ENCODE measurements at regions not wholly inside any gene's neighbourhood (a gene's known extent, or its start where the extent isn't known, plus 50 kb on each side); places are given as distances from the start of the nearest gene placed in this dataset.

DNA sequence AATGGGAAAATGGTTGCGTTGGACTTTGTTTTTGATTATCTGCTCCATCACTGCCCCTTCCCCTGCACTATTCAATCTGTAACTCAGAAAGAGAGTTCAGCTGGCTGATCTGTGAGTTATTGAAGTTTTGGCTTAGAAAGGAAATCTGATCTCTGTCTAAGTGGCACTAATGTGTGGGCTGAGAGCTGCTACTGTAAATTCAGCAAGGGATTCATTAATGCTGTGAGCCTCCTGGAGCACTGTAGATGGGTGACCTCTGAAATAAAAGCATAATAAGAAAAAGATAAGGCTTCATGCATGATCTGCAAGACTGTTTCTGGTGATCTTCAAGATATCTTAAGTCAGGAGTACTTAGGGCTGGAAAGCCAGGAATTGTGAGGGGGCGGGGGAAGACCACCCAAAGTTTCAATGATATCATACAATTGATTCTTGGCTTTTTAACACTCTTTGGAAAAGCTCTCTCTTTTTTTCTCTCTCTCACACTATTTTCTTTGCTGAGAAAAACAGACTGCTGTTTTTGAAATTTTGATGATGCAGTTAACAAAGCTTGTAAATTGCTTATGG is 101.1 kb downstream of the C12orf75 start:
- Histone ChIP-seq H3K27ac (ENCODE audit: insufficient read depth in 1 of 2, low read depth in 1 of 2, low read length in 2 of 2, poor library complexity in 1 of 2, severe bottlenecking in 2 of 2) (no peak overlapping the region), H3K36me3 (ENCODE audit: control insufficient read depth in 4 of 4, insufficient read depth in 4 of 4, low read length in 3 of 4) (no peaks in the 10 kb centered on the region), H3K4me3 (ENCODE audit: control insufficient read depth in 1 of 7, extremely low read depth in 1 of 7, insufficient read depth in 4 of 7, low read depth in 2 of 7, low read length in 6 of 7) (no peak overlapping the region), H3K9me3 (ENCODE audit: control extremely low read depth in 1 of 5, control insufficient read depth in 4 of 5, insufficient read depth in 2 of 5, low read depth in 1 of 5, low read length in 4 of 5) (no peaks in the 10 kb centered on the region), H3K27me3 (replicated peaks in 2 of 5; ENCODE audit: control insufficient read depth in 4 of 5, insufficient read depth in 5 of 5, low read length in 4 of 5) (peaks cover 0 to 9% (median 5%) of the 10 kb centered on the region in 5 experiments), H3K4me1 (ENCODE audit: control extremely low read depth in 1 of 4, control insufficient read depth in 4 of 4, insufficient read depth in 4 of 4, low read length in 3 of 4) (no peaks in the 10 kb centered on the region)
- ChIA-PET POLR2A (no interaction called here), CTCF (interaction anchor here (1.3 to 2.0 kb wide), 2 partner anchors 11 kb away, joined by 5 to 6 read pairs; no protein-coding TSS in a partner anchor)
- 100% methylated on average over 2 of the region's 2 CpGs for WGBS (ENCODE audit: insufficient coverage)
- DNase-seq, result no peak

DNA sequence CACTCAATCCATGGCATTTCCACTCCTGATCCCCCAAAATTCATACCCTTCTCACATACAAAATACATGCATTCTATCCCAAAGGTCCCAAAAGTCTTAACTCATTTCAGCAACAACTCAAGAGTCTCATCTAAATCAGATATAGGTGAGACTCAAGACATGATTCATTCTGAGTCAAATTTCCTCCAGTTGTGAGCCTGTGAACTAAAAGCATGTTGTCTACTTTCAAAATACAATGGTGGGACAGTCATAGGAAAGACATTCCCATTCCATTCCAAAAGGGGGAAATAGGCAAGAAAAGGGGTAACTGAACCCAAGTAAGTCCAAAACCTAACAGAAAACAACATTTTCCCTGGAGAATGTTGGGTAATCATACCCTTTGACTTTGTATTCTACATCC is 103.3 kb downstream of the C12orf75 start:
- CTCF ChIA-PET, result no interaction called here
- no peak for DNase-seq
- H3K27me3 ChIP-seq (replicated peaks in 2 of 5; ENCODE audit: control insufficient read depth in 4 of 5, insufficient read depth in 5 of 5, low read length in 4 of 5), result peaks cover 0 to 6% (median 3%) of the 10 kb centered on the region in 5 experiments
- no peak overlapping the region for H3K27ac ChIP-seq (ENCODE audit: insufficient read depth in 1 of 2, low read depth in 1 of 2, low read length in 2 of 2, poor library complexity in 1 of 2, severe bottlenecking in 2 of 2)
- POLR2A ChIA-PET, result no interaction called here
- H3K9me3 ChIP-seq (ENCODE audit: control extremely low read depth in 1 of 5, control insufficient read depth in 4 of 5, insufficient read depth in 2 of 5, low read depth in 1 of 5, low read length in 4 of 5), result peaks cover 0 to 4% (median 4%) of the 10 kb centered on the region in 5 experiments
- H3K36me3 ChIP-seq (ENCODE audit: control insufficient read depth in 4 of 4, insufficient read depth in 4 of 4, low read length in 3 of 4), result no peaks in the 10 kb centered on the region
- no peaks in the 10 kb centered on the region for H3K4me1 ChIP-seq (ENCODE audit: control extremely low read depth in 1 of 4, control insufficient read depth in 4 of 4, insufficient read depth in 4 of 4, low read length in 3 of 4)
- H3K4me3 ChIP-seq (ENCODE audit: control insufficient read depth in 1 of 7, extremely low read depth in 1 of 7, insufficient read depth in 4 of 7, low read depth in 2 of 7, low read length in 6 of 7), result no peak overlapping the region

DNA sequence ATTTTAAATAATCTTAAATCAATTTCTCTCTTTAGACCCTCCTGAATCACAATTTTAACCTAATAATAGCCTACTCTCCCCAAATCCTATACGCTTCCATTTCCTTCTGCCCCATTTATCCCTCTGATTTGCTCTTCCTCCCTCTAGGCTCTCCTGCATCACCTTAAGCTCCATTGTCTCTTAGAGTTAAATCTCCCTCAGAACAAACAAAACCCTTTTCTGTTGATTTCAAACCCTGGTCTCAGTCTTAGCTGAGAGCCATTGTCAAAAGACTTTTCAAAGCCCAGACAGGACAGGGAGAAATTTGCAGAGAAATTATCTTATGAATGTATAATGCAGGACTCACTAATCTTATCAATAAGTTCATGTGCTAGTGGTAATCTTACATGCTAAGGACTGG is 106.1 kb downstream of the C12orf75 start:
- Histone ChIP-seq H3K9me3 (ENCODE audit: control extremely low read depth in 1 of 5, control insufficient read depth in 4 of 5, insufficient read depth in 2 of 5, low read depth in 1 of 5, low read length in 4 of 5) (peaks cover 0 to 16% (median 9%) of the 10 kb centered on the region in 5 experiments), H3K27me3 (replicated peaks in 2 of 5; ENCODE audit: control insufficient read depth in 4 of 5, insufficient read depth in 5 of 5, low read length in 4 of 5) (peaks cover 0 to 3% (median 0%) of the 10 kb centered on the region in 5 experiments), H3K27ac (ENCODE audit: insufficient read depth in 1 of 2, low read depth in 1 of 2, low read length in 2 of 2, poor library complexity in 1 of 2, severe bottlenecking in 2 of 2) (no peak overlapping the region), H3K4me3 (ENCODE audit: control insufficient read depth in 1 of 7, extremely low read depth in 1 of 7, insufficient read depth in 4 of 7, low read depth in 2 of 7, low read length in 6 of 7) (no peak overlapping the region), H3K36me3 (ENCODE audit: control insufficient read depth in 4 of 4, insufficient read depth in 4 of 4, low read length in 3 of 4) (no peaks in the 10 kb centered on the region), H3K4me1 (ENCODE audit: control extremely low read depth in 1 of 4, control insufficient read depth in 4 of 4, insufficient read depth in 4 of 4, low read length in 3 of 4) (no peaks in the 10 kb centered on the region)
- no peak for DNase-seq
- CTCF ChIA-PET, result no interaction called here
- WGBS (ENCODE audit: insufficient coverage), result 100% methylated on average over 1 of the region's 1 CpG
- POLR2A ChIA-PET, result no interaction called here

DNA sequence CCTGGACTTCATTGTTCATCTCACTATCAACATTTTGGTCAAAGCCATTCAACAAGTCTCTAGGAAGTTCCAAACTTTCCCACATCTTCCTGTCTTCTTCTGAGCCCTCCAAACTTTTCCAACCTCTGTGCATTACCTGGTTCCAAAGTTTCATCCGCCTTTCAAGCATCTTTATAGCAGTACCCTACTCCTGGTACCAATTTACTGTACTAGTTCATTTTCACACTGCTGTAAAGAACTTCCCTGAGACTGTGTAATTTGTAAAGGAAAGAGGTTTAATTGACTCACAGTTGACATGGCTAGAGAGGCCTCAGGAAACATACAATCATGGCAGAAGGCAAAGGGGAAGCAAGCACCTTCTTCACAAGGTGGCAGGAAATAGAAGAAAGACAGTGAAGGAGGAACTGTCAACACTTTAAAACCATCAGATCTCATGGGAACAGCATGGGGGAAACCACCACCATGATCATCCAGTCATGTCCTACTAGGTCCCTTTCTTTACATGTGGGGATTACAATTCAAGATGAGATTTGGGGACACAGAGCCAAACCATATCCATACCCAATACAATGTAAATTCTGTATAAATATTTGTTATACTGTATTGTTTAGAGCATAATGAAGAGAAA is 109.7 kb downstream of the C12orf75 start:
- H3K4me3 ChIP-seq (ENCODE audit: control insufficient read depth in 1 of 7, extremely low read depth in 1 of 7, insufficient read depth in 4 of 7, low read depth in 2 of 7, low read length in 6 of 7), result no peak overlapping the region
- H3K4me1 ChIP-seq (ENCODE audit: control extremely low read depth in 1 of 4, control insufficient read depth in 4 of 4, insufficient read depth in 4 of 4, low read length in 3 of 4), result peaks cover 0 to 3% (median under 1%) of the 10 kb centered on the region in 4 experiments
- ChIA-PET POLR2A (no interaction called here), CTCF (no interaction called here)
- WGBS (ENCODE audit: insufficient coverage), result no CpG with 5 or more reads among the region's 1 CpG
- H3K36me3 ChIP-seq (ENCODE audit: control insufficient read depth in 4 of 4, insufficient read depth in 4 of 4, low read length in 3 of 4), result no peaks in the 10 kb centered on the region
- peak in 1 of 3 donors; percentile 5 for DNase-seq
- peaks cover 0 to 12% (median 7%) of the 10 kb centered on the region in 5 experiments for H3K27me3 ChIP-seq (replicated peaks in 2 of 5; ENCODE audit: control insufficient read depth in 4 of 5, insufficient read depth in 5 of 5, low read length in 4 of 5)
- peaks cover 0 to 19% (median 9%) of the 10 kb centered on the region in 5 experiments for H3K9me3 ChIP-seq (ENCODE audit: control extremely low read depth in 1 of 5, control insufficient read depth in 4 of 5, insufficient read depth in 2 of 5, low read depth in 1 of 5, low read length in 4 of 5)
- H3K27ac ChIP-seq (ENCODE audit: insufficient read depth in 1 of 2, low read depth in 1 of 2, low read length in 2 of 2, poor library complexity in 1 of 2, severe bottlenecking in 2 of 2), result no peak overlapping the region

DNA sequence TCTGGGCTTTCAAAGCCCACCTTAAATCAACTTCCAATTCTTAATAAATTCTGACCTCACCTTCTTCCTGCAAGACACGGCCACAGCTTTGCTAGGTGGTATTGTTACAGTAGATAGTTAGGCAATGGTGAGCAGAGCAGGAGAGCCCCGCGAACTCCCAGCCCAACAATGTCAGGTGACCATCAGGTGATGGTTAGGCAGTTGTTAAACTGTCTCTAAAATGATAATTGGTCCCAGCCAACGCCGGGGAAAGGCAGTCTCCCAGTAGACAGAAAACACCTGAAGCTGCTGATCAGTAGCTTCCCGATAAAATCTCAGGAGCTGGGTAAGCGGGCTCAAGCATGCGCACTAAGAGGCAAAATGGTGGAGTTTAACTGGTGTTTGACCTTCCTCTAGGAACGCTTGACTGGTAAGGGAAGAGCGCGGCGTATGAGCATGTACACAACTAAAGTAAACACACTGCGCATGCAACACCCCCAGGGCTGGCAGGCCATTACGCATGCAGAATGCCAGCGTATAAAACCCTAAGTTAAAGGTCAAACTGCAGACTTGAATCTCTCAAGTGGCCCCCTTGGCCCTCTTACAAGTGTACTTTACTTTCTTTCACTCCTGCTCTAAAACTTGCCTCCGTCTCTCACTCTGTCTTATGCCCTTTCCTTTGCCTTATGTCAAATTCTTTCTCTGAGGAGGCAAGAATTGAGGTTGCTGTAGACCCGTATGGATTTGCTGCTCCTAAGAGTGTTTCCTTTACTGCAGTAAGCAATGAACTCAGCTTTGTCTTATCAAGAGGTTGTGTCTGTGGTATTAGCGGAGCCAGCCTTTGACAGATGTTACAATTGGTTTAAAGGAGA is 113.5 kb downstream of the C12orf75 start:
- no peak overlapping the region for H3K4me3 ChIP-seq (ENCODE audit: control insufficient read depth in 1 of 7, extremely low read depth in 1 of 7, insufficient read depth in 4 of 7, low read depth in 2 of 7, low read length in 6 of 7)
- peak in 2 of 3 donors; percentile 42 to 57 for DNase-seq
- 98% methylated on average over 12 of the region's 18 CpGs for WGBS (ENCODE audit: insufficient coverage)
- peaks cover 0 to 12% (median 4%) of the 10 kb centered on the region in 5 experiments for H3K9me3 ChIP-seq (ENCODE audit: control extremely low read depth in 1 of 5, control insufficient read depth in 4 of 5, insufficient read depth in 2 of 5, low read depth in 1 of 5, low read length in 4 of 5)
- peaks cover 0 to 3% (median under 1%) of the 10 kb centered on the region in 4 experiments for H3K4me1 ChIP-seq (ENCODE audit: control extremely low read depth in 1 of 4, control insufficient read depth in 4 of 4, insufficient read depth in 4 of 4, low read length in 3 of 4)
- peaks cover 0 to 12% (median 7%) of the 10 kb centered on the region in 5 experiments for H3K27me3 ChIP-seq (replicated peaks in 2 of 5; ENCODE audit: control insufficient read depth in 4 of 5, insufficient read depth in 5 of 5, low read length in 4 of 5)
- ChIA-PET CTCF (interaction anchor here (1.4 kb wide), 1 partner anchor 9 kb away, joined by 3 read pairs; no protein-coding TSS in a partner anchor), POLR2A (no interaction called here)
- no peak overlapping the region for H3K27ac ChIP-seq (ENCODE audit: insufficient read depth in 1 of 2, low read depth in 1 of 2, low read length in 2 of 2, poor library complexity in 1 of 2, severe bottlenecking in 2 of 2)
- H3K36me3 ChIP-seq (ENCODE audit: control insufficient read depth in 4 of 4, insufficient read depth in 4 of 4, low read length in 3 of 4), result no peaks in the 10 kb centered on the region

DNA sequence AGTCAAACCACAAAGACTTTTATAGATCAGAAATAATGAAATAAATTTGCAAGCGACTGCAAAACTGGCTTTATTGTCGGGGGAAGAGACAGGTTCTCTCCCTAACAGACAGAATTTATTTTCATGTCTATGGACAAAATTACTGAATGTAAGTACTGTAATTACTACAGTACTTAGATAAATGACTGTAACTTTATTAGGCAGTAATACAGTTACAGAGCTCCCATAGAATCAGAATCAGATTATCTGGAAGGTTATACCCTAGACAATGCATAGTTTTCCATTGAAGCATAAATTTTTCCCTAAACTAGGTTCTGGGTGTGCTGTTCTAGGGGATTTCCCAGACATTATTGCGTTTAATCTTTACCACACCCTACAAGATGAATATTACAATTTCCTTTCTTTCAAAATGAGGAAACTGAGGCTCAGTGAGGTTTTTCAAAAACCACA is 114.2 kb downstream of the C12orf75 start:
- H3K4me3 ChIP-seq (ENCODE audit: control insufficient read depth in 1 of 7, extremely low read depth in 1 of 7, insufficient read depth in 4 of 7, low read depth in 2 of 7, low read length in 6 of 7), result no peak overlapping the region
- ChIA-PET CTCF (interaction anchor here (1.4 to 1.5 kb wide), 2 partner anchors 9 to 23 kb away, joined by 3 to 4 read pairs; no protein-coding TSS in a partner anchor), POLR2A (interaction anchor here (0.6 kb wide), 1 partner anchor 11 kb away, joined by 5 read pairs; no protein-coding TSS in a partner anchor)
- peaks cover 0 to 3% (median under 1%) of the 10 kb centered on the region in 4 experiments for H3K4me1 ChIP-seq (ENCODE audit: control extremely low read depth in 1 of 4, control insufficient read depth in 4 of 4, insufficient read depth in 4 of 4, low read length in 3 of 4)
- no peak overlapping the region for H3K27ac ChIP-seq (ENCODE audit: insufficient read depth in 1 of 2, low read depth in 1 of 2, low read length in 2 of 2, poor library complexity in 1 of 2, severe bottlenecking in 2 of 2)
- peaks cover 0 to 14% (median 7%) of the 10 kb centered on the region in 5 experiments for H3K27me3 ChIP-seq (replicated peaks in 2 of 5; ENCODE audit: control insufficient read depth in 4 of 5, insufficient read depth in 5 of 5, low read length in 4 of 5)
- no CpG with 5 or more reads among the region's 3 CpGs for WGBS (ENCODE audit: insufficient coverage)
- no peak for DNase-seq
- no peaks in the 10 kb centered on the region for H3K36me3 ChIP-seq (ENCODE audit: control insufficient read depth in 4 of 4, insufficient read depth in 4 of 4, low read length in 3 of 4)
- peaks cover 0 to 7% (median 0%) of the 10 kb centered on the region in 5 experiments for H3K9me3 ChIP-seq (ENCODE audit: control extremely low read depth in 1 of 5, control insufficient read depth in 4 of 5, insufficient read depth in 2 of 5, low read depth in 1 of 5, low read length in 4 of 5)
